Liver (tissue), 3 donors: ENCODE measurements at regions not wholly inside any gene's neighbourhood (a gene's known extent, or its start where the extent isn't known, plus 50 kb on each side); places are given as distances from the start of the nearest gene placed in this dataset.

Experiments
- CTCF ChIP-seq: fragments of 150-350 bp; IDR thresholded peaks from 2 replicates; pipeline ENCODE4 v1.5.1; 2017; ENCODE audit warnings: improper control_type of control experiment, low read depth, low read length; ENCODE audit not compliant: missing input control
- EGR1 ChIP-seq, 2 donors: IDR thresholded peaks; 2 replicates each; pipeline ENCODE4 v1.6.1; 2016 to 2018; ENCODE audit warnings: antibody characterized with exemption in 2 of 2, low read depth in 2 of 2
- GABPA ChIP-seq, 2 donors: IDR thresholded peaks in 1 of 2; conservative IDR thresholded peaks in 1 of 2; 2 replicates each; pipeline ENCODE4 v1.6.1; 2016; ENCODE audit warnings: antibody characterized with exemption in 2 of 2, mild to moderate bottlenecking in 1 of 2, moderate library complexity in 1 of 2
- JUND ChIP-seq, 2 donors: IDR thresholded peaks; 2 replicates each; pipeline ENCODE4 v1.6.1; 2016; ENCODE audit warnings: antibody characterized with exemption in 2 of 2
- NR2F2 ChIP-seq: IDR thresholded peaks from 2 replicates; pipeline ENCODE4 v1.6.1; 2016; ENCODE audit warnings: antibody characterized with exemption
- RXRA ChIP-seq, 2 donors: IDR thresholded peaks; 2 replicates each; pipeline ENCODE4 v1.6.1; 2017 to 2018; ENCODE audit warnings: antibody characterized with exemption in 2 of 2, mild to moderate bottlenecking in 1 of 2
- donor health status: healthy.
- donor health status: healthy.

- TF ChIP-seq JUND (IDR thresholded peaks at IDR 0.05) (no peak), CTCF (no peak), EGR1 (IDR thresholded peaks at IDR 0.05; ENCODE audit: low read depth in 2 of 2) (no peak), GABPA (IDR thresholded peaks at IDR 0.05 in 1 of 2, conservative IDR thresholded peaks at IDR 0.05 in 1 of 2) (no peak), RXRA (IDR thresholded peaks at IDR 0.05) (no peak), NR2F2 (no peak)
Measured at GRCh38 chr12:128025589-128026245, 241.3 kb upstream of the TMEM132C start.
